Activated CD4-positive, alpha-beta T cell treated with anti-CD3 and anti-CD28 coated beads for 1 hour (primary cell): ENCODE measurements at regions not wholly inside any gene's neighbourhood (a gene's known extent, or its start where the extent isn't known, plus 50 kb on each side); places are given as distances from the start of the nearest gene placed in this dataset.

Source experiments
- DNase-seq: peaks from one replicate; pipeline ENCODE4 v3.0.0-alpha.2; 2020

- DNase-seq = no peak
Measured at GRCh38 chr20:58087562-58087858, 140.9 kb downstream of the ANKRD60 start.

DNA sequence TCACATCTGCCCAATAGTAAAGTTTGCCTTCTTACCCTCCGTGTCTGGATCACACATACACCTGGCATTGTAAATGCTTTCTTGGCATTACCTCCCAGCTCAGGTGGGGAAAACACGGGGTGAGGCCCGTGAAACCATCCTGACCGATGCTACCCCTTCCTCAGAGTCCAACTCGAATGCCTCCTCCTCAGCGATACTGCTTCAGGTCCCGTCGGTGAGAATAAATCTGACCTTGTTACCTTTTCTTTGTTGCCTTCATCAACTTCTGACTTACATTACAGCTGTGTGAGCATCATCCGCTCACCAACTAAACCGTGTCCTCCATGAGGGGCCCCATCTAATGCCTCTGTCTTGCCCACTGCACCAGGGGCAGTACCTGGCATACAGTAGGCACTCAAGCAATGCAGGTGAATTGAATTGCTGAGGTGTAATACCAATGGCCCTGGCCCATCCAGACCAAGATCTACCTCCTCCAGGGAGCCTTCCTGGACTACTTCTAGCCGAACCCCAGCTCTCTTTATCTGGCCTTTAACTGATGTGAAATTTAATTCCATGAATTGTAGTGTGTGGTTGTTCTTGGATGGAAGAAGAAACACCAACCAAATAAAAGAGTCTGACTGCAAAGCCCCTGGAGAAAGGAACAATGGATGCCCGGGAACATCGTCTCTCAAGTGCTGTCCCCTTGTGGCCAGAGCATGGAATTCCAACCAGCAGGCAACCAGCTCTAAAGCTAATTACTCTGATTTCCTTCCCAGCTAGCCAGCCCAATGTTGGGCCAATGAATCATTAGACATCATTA, 141.5 kb downstream of the ANKRD60 start:
- DNase-seq = no peak

DNA sequence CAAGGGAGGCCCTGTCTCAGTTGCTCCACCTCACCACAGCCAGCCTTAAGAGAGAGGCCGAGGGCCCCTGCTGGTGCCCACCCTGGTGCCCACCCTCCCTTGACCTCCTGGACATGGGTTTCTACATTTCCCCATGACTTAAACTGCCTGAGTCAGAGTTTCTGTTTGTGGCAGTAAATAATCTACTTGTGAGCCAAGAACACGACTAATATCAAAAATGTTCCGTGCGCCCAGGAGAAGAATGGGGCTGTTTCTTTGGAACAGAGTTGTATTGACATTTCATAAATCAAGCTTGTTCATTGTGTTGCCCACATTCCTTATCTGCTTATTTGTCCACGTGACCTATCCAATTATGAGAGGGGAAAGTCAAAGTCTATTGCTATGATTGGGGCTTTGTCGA, 143.5 kb downstream of the ANKRD60 start:
- DNase-seq = no peak

DNA sequence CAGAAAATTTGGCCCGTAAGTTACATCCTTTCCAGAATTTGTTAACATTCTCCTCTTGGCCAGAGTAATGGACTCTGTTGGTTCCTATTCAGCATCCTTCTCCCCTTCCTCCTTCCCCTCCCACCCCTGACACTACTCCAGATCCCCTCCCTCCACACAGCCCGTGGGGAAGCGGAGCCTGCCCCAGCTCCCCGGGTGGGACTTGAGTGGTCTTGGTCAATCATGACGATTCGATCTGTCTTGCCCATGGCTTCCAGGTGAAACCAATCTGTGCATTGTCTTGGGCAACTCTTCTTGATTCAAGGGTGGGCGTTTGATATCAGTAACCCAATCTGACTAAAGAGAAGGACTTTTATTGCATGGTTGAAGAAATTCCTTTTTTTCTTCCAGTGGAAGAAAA, 143.9 kb downstream of the ANKRD60 start:
- no peak for DNase-seq

- DNase-seq = no peak
Measured at GRCh38 chr20:58081846-58082245, 146.6 kb downstream of the ANKRD60 start.

DNA sequence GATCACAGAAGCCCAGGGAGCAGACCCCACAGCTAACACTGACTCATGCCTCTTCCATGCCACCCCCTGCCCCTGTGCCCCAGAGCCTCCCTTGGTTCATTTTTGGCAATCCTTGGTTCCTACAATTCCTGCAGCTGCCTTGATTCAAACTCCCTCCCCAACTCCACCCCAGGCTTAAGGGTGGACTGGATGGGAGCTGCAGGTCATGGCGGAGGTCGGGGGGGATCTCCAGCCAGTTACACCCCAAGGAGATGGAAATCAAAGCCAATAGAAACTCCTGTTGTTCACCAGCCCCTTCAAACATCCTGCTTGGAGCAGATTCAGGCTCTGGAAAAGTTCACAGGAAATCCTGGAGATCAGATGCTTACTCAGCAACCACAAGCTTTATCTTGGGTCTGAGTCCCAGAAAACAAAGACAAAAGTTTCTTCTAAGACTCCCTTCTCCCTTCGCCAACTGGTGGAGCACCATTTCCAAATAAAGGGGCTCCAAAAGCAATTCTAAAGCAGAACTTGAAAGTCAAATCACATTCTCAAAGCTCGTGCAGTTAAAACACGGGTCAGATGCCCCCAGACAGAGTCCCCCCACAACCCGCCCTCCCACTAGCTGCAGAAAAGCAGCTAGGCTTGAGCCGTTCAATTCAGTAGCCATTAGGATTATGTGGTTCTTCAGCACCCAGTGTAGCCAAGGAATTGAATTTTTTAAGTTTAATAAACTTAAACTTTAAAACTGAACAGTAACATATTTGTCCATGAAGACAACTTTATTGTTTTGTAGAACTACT, 149.5 kb downstream of the ANKRD60 start:
- no peak for DNase-seq

DNA sequence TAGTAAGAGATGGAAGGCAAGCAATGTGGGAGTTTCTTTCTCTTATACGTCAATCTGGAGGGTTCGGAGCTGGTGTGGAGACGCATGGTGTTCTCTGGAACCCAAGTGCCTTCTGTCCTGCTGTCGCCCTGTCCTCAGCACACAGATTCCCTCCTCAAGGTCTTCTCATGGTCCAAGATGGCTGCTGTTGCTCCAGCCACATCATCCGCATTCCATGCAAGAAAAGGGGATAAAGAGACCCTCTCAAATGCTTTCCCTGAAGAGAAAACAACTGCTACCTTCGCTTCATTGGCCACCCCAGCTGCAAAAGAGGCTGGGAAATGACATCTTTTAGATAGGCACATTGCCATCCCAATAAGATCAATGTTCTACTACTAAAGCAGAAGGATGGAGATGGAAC, 151.2 kb downstream of the ANKRD60 start:
- DNase-seq = no peak

DNA sequence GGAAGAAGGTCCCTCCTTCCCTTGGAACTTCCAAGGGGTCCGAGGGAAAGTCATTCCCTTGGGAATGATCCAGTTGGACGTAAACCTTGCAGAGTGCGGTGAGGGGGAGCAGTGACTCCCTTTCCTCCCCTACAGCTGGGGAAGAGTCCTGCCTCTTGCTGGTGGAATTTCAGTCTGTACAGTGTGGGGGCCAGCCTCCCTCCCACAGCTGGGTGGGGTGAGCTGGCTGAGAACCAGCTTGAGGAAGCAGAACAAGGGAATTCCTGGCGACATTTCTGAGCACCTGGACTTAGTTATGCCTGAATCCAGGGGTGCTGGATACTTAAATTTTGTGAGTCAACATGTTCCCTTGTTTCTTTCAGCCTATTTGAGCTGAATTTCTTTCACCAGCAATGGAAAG, 152.0 kb downstream of the ANKRD60 start:
- no peak for DNase-seq

DNA sequence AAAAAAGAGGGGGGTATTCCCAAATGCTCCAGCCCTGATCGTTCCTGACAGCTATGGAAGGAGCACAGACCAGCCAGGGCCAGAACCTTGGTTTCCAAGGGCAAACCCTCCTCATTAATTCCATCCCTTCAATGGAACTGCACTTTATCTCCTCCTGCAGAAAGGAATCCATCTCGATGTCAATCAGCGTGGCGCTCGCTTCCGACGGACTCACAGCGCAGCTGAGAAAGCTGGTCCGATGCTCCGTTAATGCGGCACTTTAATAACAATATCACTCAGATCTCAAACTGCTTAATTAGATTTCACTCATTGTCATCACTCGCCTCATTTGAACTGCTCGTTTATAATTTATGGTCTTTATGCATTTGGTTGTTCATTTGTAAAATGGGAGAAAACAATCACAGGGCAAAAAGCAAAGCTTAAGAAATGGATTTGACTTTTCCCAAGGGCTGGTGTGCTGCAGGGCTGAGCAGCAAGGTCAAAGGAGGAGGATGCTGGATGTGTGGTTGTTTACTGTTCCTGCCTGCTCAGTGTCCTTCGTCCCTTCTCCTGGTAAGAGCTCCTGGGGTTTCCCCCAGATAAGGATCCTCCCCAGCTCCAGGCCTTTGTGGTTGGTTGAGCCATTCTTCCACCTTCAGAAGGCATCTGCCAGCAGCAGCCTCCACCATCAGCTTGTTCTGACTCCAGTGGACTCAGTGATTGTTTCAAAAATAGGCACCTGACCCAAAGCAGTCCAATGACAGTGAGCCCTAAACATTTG, 152.7 kb downstream of the ANKRD60 start:
- no peak for DNase-seq

DNA sequence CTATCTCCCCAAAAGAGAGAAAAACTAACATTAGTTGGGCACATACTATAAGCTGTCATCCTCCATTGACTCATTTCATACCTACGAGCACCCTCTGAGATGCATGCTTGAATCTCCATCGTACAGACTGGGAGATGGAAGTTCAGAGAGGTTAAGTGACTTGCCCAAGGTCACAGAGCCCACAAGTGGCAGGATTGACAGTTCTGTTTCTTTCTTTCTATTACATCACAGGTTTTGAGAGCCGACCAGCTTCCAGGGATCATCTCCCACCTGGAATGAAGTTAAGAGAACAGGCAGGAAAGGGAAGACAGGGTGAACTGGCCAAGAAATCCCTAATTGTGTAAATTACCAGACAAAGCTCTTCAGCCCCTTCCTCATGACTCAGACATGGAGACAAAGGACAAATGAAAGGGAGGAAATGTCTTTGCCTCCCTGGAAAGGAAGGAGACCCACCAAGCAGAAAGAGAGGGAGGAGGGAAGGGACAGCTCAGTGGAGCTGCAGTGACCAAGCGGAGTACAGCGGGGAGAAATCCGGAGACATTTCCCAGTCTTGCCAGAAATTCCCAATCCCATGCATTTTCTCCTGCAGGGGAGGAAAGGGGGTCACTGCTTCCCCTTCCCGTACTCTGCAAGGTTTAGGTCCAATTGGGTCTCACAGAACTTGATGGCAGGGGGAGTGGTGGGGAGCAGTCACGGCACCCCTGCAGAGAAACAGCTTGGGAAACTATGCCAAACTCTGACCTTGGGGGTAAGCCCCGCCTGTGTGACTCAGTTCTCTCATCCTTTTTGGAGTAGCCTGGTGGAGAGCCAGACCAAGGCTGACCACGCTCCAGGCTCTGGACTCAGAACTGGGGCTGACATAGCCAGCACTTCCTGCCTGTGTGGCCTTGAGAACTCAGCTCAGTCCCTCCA, 154.3 kb downstream of the ANKRD60 start:
- no peak for DNase-seq

DNA sequence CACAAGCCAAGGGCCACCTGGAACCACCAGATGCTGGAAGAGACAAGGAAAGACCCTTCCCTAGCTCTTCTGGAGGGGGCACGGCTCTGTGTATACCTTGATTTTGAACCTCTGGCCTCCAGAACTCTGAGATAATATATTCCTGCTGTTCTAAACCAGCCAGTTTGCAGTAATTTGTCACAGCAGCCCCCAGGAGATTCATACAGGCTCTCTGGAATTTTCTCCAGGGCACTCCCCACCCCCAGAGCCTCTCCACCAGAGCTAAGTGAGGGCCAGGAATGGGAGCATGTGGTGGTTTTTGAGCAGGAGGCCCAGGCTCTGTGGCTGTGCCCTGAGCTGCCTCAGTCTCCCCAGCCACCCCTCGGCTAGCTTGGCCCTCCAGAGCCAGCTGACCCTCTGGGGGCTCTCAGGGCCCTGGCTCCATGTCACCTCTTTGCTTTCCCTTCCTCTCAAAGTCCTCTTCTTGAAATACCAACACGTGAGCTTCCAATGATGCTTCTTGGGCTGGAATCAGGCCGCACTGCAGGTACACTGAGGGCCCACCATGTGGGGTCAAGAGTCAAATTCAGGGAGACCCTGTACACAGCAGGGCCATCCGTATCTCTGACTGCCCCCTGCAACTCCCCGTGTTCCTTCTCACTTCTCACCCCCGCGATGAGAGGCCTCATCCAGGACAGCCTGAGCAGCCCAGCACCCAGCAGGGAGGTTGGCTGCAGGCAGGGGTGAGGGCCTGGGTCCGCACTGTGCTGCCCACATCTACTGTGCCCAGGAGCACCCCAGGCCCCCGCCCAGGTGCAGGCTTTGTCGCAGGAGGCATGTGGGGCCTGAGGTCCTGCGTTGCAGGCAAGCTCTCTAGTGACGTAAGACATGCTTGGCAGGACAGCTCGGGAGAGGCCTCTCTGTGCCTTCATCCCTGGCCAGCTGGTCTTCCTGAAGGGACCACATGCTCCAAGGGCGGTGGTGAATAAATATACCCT, 155.5 kb downstream of the ANKRD60 start:
- DNase-seq = no peak

DNA sequence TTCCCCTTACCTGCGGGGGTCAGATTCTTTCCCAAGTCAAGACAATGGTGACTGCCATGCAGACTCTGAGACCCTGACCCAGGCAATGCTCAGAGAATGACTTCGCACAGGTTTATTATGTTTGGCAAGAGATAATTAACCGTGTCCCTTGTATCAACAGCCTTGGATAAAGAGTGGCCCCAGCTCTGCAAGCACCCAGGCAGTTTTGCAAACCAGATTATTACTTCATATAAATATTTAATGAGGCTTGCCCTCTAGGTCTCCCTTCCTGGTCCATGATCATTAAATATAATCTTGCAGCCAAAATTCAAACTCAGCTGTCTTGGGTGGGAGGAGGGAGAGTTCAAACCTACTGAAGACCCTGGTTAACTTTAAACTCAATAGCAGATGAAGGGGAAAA, 156.5 kb downstream of the ANKRD60 start:
- no peak for DNase-seq

GRCh38 chr20:58071298-58071697, 157.2 kb downstream of the ANKRD60 start:
- DNase-seq = no peak

- no peak for DNase-seq
Measured at GRCh38 chr20:58070664-58071196, 157.7 kb downstream of the ANKRD60 start.

DNA sequence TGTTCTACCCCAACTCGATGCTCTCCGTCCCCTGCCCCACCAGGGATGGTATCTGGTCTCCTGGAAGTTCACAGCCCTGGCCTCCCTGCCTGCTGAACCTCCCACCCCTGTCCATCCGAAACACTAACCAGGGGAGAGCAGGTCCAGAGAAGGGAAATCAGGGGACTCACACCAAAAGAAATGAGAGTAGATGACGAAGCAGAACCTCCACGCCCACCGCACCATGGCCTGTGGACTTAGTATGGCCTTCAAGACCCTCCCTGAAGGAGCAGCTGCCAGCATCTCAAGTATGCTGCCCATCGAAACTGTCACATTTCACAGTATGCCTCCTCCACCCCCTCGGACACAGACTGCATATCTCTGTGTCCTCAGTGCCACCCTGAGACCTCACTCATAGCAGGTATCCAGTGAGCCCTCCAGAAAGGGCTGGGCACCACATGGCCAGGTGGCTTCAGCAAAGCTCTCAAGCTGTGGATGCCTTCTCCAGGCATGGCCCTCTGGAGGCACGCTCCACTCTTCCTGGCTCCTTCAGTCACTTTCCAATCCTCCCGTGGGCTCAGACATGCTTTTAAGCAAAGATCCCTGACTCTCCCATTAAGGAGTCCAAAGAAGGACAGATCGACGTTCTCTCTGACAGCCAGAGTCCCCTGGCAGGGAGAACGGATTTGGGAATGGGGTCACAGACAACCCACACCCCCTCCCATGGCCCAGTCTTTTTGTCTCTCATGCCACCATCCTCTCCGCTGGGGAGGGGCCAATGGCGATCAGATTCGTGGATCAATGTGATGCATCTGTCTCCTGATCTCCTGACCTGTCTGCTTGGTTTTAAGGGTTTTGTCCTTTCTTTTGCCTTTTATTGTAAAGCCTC, 158.4 kb downstream of the ANKRD60 start:
- DNase-seq = no peak

DNA sequence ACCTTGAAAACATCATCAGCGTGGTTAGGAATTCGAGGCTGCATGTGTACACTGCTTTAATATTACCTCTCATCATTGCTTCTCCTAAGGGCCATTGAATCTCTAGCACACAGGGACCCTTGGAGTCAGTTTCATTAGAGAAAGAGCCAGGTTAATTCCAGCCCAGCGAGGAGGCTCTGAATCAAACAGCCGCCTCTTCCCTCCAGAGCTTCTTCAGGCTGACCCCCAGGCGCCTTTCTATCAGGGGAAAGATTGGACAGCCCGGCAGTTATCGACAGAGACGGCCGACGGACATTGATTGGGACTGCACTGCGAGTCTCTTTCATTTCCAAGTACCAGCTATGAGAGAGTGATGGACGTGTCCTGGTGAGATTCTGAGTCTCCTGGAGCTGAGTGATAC, 159.2 kb downstream of the ANKRD60 start:
- DNase-seq = no peak

DNA sequence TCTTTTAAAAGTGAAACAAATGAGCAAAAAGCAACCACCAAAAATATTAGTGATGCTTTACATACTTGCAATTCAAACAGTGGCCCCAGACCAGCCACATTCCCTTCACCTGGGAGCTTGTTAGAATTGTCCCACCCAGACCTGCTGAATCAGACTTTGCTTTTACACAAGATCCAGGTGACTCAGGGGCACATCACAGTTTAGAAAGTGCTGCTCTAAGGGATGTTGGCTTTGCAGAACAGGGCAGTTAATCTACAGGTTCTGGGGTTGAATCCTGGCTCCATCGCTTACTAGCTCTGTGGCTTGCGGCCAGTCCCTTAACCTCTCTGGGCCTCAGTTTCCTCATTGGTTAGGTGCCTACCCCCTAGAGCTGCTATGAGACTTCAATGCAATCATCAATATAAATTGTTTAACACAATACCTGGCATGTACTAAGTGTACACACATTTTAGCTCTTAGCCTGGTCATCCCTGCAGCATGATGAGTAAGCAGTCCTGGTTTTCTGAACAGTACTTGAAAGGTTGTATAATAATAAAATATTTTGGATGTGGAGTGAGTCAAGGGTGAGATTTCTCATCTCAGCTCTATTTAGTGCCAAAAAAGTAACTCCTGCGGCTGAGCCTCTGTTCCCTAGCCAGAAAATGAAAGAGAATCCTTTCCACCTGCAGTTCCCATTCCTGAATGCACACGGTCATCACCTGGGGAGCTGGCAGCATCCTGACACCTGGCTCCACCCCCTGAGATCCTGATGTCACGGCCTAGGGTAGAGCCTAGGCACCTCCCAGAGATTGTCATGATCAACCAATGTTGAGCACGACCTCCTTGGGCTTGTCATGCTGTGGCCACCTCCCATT, 162.7 kb downstream of the ANKRD60 start:
- no peak for DNase-seq

- no peak for DNase-seq
Measured at GRCh38 chr20:58064411-58065010, 163.9 kb downstream of the ANKRD60 start.

- no peak for DNase-seq
Measured at GRCh38 chr20:58059260-58059544, 169.3 kb downstream of the ANKRD60 start.
